Skin epidermis (tissue), 12 donors: ENCODE measurements at regions not wholly inside any gene's neighbourhood (a gene's known extent, or its start where the extent isn't known, plus 50 kb on each side); places are given as distances from the start of the nearest gene placed in this dataset.
"Not testable (repeated sequence)": the region's sequence is repeated elsewhere in the genome, so short reads cannot be mapped to it uniquely, and the experiment has no call there.

Experiments
- H3K27ac ChIP-seq, 21 experiments: fragments of 200-600 bp; sonication (generic) in 11 of 21; one replicate each; pipeline ENCODE4 v1.5.0; 2020; ENCODE audit warnings: mild to moderate bottlenecking in 3 of 21, inconsistent platforms in 2 of 21, moderate library complexity in 2 of 21
- H3K4me3 ChIP-seq, 7 experiments: fragments of 200-600 bp; sonication (generic) in 2 of 7; one replicate each; pipeline ENCODE4 v1.5.0; 2020; ENCODE audit warnings: inconsistent platforms in 2 of 7, mild to moderate bottlenecking in 2 of 7, moderate library complexity in 1 of 7

GRCh38 chr18:73118121-73118816, 250.5 kb upstream of the NETO1 start:
- no peak overlapping the region for H3K27ac ChIP-seq
- H3K4me3 ChIP-seq: no peak overlapping the region

- no peak overlapping the region for H3K4me3 ChIP-seq
- H3K27ac ChIP-seq: no peak overlapping the region
These were observed 242.5 kb upstream of the NETO1 start for GRCh38 chr18:73110307-73110706.

GRCh38 chr18:73101977-73102376, 234.2 kb upstream of the NETO1 start:
- Histone ChIP-seq H3K4me3 (no peak overlapping the region), H3K27ac (no peak overlapping the region)

DNA sequence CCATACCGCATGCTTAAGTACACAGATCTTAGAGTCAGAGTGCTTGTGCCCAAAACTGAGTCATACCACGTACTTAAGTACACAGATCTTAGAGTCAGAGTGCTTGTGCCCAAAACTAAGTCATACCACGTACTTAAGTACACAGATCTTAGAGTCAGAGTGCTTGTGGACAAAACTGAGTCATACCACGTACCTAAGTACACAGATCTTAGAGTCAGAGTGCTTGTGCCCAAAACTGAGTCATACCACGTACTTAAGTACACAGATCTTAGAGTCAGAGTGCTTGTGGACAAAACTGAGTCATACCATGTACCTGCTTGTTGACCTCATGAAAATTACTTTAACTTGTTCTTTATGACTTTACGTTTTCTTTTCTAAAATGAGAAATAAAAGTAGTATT, 233.7 kb upstream of the NETO1 start:
- not testable (repeated sequence) for H3K4me3 ChIP-seq

GRCh38 chr18:73099759-73100158, 232.0 kb upstream of the NETO1 start:
- H3K4me3 ChIP-seq: no peak overlapping the region
- H3K27ac ChIP-seq: no peak overlapping the region

More for the DNA sequence above, 233.7 kb upstream of the NETO1 start:
- not testable (repeated sequence) for H3K27ac ChIP-seq

DNA sequence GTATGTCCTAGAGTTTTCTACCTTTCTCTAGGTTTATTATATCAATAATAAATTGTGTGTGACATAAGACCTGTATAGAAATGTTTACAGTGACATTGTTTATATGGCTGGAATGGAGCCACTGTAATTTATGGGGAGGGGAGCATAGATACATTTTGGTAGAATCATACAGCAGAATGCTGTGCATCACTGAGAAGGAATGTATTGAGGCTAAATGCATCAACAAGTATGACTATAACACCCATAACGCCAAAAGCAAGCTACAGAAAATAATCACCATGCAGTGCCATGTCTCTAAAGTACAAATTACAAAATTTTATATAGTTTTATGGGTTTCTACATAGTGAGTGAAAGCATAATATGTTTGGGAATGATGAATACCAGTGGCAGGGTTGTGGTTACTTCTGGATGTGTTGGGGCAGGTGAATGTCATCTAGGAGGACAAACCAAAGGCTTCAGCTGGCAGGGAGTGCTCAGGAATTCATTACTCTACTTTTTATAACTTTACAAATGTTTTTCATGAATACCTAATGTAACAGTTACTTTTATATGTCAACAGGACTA, 226.0 kb upstream of the NETO1 start:
- H3K4me3 ChIP-seq: no peak overlapping the region
- H3K27ac ChIP-seq: no peak overlapping the region

DNA sequence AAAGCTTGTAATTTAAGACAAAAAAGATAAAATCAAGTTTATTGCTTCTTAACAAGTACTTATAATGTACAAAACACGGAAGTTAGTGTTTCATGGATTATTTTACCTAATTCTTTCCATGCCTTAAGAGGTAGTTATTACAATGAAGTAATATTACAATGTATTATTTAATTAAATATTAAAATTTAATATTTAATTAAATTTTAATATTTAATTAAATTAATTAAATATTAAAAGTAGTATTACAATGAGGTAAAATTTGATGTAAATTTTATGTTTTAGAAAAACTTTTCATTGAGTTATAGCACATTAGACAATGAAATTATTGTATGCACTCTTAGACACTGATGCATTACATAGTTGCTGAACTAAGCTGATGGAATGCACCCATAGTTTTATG, 220.7 kb upstream of the NETO1 start:
- no peak overlapping the region for H3K27ac ChIP-seq

GRCh38 chr18:73087282-73087977, 219.6 kb upstream of the NETO1 start:
- no peak overlapping the region for H3K27ac ChIP-seq
- no peak overlapping the region for H3K4me3 ChIP-seq

More for the DNA sequence above, 220.7 kb upstream of the NETO1 start:
- no peak overlapping the region for H3K4me3 ChIP-seq

DNA sequence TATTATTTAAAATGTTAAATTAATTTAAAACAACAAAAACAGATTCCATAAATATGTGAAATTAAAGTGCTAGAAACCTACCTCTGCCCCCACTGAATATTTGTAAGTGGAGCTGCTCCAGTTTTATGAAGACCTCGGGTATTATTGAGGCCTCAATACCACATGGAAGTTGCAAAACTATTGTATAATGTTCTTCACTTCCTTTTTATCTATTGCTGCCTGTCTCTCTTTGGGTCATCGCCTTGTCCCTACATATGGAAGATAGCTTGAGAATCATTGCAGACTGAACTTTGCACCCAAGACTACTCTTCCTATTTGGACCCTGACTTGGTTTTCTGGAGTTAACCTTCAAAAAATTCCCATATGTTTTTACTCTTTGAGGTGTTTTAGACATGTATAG, 212.1 kb upstream of the NETO1 start:
- Histone ChIP-seq H3K27ac (no peak overlapping the region), H3K4me3 (no peak overlapping the region)

- H3K4me3 ChIP-seq: no peak overlapping the region
These were observed 193.0 kb upstream of the NETO1 start for GRCh38 chr18:73060666-73061288.

DNA sequence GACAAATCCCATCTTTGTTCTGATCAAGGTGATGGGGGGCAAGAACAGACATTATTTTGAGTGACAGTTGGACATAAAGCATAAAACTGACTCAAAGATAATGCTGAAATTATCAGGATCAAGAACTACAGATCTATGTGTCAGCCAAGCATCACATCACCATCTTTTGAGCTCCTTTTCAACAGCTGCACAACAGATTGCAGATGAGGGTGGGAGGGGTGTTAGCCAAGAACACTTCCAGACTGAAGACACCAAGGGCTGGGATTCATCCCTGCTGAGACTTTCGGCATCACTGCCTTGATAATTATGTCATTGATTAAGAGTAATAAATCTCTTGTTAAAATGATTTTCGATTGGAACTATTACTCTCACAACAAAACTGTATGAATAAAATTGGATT, 191.5 kb upstream of the NETO1 start:
- Histone ChIP-seq H3K4me3 (no peak overlapping the region), H3K27ac (no peak overlapping the region)

More at GRCh38 chr18:73060666-73061288, 193.0 kb upstream of the NETO1 start:
- H3K27ac ChIP-seq: no peak overlapping the region

- Histone ChIP-seq H3K4me3 (no peak overlapping the region), H3K27ac (no peak overlapping the region)
These were observed 179.9 kb upstream of the NETO1 start for GRCh38 chr18:73047688-73048087.

DNA sequence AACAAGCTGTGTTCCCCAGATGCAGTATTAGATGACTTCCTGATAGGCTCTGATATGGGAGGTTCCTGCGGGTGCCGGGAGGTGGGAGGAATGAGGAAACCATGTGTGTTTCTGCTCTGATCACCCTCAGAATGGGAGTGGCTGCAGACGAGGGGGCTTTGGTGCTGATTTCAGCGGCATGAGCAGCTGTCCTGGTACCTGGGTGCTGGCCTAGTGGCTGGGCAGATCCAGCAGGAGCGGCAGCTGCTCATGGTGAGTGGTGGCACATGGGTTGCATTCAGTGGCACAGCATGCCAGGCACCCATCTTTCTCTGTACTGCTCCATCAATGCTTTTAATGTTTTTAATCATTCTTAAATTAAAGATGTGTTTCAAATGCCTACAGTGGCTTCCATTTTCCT, 177.2 kb upstream of the NETO1 start:
- Histone ChIP-seq H3K27ac (no peak overlapping the region), H3K4me3 (no peak overlapping the region)

DNA sequence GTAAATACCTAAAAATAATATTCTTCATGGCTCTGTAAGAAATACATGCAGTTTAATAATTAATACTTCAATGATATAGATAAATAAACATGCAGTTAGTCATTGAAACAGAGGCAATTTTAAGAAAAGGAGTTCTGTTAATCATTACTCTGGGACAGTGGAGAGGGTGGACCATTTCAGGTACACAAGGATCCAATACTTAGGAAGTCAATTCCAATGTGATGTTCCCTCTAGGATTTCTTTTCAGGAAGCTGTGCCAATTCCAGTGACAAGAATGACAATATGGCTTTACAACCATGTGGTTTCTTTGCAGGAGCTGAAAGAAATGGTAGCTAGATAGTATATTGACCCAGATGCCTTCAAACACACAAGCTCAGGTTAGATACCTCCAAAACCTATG, 175.8 kb upstream of the NETO1 start:
- no peak overlapping the region for H3K4me3 ChIP-seq
- no peak overlapping the region for H3K27ac ChIP-seq

DNA sequence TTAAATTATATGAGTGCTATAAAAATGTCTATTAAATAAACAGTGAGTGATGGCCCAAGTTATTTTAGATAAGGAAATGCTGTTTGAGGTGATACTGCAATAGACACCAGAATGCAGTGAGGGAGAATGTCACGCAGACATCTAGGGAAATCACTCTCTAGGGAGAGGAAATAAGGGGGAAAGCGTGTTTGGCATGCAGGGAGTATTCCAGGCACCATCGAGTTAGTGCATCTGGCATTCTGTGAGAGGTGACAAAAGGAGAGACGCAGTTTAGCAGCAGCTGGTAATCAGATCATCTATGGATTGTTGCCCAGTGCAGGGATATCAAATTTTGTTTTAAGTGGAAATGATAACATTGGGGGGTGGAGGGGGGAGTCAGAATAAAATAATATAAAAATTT, 175.4 kb upstream of the NETO1 start:
- H3K27ac ChIP-seq: no peak overlapping the region
- no peak overlapping the region for H3K4me3 ChIP-seq

DNA sequence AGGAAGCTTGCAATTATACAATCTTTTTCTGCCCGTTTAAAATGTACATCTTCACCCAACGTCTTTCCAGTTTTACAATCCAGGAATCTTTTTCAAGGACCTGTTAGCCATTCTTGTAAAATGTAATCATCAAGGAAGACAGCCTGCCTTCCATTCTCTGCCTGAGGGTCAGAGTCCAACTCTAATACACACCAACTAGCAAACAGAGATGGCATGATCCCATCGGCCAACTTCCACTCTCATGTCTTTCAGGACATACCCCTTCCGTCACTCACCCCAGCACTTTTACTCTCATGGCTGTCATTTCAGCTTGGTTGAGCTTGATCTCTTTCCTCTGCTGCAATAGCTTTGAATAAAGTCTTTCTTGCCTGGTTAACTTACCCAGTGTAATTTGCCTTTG, 172.5 kb upstream of the NETO1 start:
- no peak overlapping the region for H3K27ac ChIP-seq
- H3K4me3 ChIP-seq: no peak overlapping the region

GRCh38 chr18:73038336-73038735, 170.5 kb upstream of the NETO1 start:
- H3K27ac ChIP-seq: no peak overlapping the region
- H3K4me3 ChIP-seq: no peak overlapping the region

DNA sequence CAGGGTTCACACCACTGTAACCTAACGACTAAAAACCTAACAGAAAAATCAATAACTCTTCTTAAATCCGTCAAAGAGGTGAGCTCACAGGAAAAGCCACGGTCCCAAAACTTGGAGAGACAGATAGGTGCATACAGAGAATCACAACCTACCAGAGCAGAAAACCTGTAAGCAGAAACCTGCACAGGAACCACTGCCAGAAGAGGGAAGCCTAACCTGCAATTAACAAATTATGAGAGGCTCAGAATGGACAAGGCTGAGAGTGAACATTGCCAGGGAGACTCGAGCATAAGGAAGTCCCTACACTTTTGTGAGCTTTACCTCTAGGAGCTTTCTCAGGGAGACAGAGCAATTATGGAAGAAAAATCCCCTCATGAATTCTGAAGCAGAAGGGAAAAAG, 156.2 kb upstream of the NETO1 start:
- Histone ChIP-seq H3K27ac (no peak overlapping the region), H3K4me3 (no peak overlapping the region)

DNA sequence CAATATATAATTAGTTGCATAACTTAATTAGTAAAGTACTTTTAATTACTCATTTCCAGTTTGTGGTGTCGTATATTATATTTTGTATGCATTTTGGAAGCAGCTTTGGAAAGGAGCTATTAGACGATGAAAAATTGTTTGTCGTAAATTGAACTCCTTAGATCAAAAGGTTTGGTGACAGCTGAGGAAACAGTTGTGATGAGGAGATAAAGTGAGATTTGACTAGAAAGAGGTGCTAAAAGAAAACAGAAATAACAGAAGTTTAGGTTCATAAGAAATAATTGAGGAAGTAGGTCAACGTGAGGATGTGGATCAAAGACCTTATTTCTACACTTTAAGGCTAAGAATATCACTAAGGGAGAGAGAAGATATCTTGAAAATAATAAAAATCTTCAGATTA, 141.9 kb upstream of the NETO1 start:
- Histone ChIP-seq H3K27ac (no peak overlapping the region), H3K4me3 (no peak overlapping the region)

DNA sequence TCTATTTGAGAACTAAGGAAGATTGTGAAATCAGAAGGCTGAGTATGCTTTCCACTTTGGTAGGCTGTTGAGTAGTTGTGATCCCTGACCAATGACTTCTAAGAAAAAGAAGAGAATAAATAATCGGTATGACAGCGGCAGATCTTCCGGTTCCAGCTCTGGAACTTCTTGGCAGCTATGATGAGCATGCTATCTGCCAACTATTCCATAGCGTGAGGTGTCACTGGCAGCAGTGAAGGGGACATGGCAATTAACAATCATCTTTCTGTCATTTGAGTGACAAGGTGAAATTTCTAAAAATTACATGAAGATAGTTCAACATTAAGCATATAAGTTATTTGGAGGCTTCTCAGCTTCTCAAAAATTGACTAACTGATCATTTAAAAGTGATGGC, 140.1 kb upstream of the NETO1 start:
- Histone ChIP-seq H3K4me3 (no peak overlapping the region), H3K27ac (no peak overlapping the region)
